ENCODE measurements at regions not wholly inside any gene's neighbourhood (a gene's known extent, or its start where the extent isn't known, plus 50 kb on each side); places are given as distances from the start of the nearest gene placed in this dataset.

- TF ChIP-seq ZNF384 (IDR thresholded peaks at IDR 0.05): no peak
- no peak for TF ChIP-seq LEF1 (IDR thresholded peaks at IDR 0.05; ENCODE audit: borderline replicate concordance)
- no peak for TF ChIP-seq PKNOX1 (IDR thresholded peaks at IDR 0.05)
Measured at GRCh38 chr3:165518346-165518745, 318.9 kb downstream of the BCHE start.

All from HEK293T (cell line).